ENCODE measurements at regions not wholly inside any gene's neighbourhood (a gene's known extent, or its start where the extent isn't known, plus 50 kb on each side); places are given as distances from the start of the nearest gene placed in this dataset.
A peak's percentile ranks its signal among the peaks of the same experiment; 100 is the strongest.
"Not testable (repeated sequence)": the region's sequence is repeated elsewhere in the genome, so short reads cannot be mapped to it uniquely, and the experiment has no call there.

DNA sequence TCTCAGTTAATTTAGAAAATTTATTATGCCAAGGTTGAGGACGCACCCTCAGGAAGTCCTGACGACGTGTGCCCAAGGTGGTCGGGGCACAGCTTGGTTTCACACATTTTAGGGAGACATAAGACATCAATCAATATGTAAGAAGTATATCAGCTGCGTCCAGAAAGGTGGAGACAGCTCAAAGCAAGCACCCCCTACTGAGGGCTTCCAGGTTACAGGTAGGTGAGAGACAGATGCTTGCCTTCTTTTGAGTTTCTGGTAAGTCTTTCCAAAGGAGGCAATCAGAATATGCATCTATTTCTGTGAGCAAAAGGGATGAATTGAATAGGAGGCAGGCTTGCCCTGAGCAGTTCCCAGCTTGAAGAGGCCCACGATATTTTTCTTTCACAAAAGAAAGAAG lies 614.3 kb downstream of the XPNPEP1 start:
- DNase-seq (ENCODE audit: low read depth, low spot score) = no peak
- TF ChIP-seq, protein P1, sequence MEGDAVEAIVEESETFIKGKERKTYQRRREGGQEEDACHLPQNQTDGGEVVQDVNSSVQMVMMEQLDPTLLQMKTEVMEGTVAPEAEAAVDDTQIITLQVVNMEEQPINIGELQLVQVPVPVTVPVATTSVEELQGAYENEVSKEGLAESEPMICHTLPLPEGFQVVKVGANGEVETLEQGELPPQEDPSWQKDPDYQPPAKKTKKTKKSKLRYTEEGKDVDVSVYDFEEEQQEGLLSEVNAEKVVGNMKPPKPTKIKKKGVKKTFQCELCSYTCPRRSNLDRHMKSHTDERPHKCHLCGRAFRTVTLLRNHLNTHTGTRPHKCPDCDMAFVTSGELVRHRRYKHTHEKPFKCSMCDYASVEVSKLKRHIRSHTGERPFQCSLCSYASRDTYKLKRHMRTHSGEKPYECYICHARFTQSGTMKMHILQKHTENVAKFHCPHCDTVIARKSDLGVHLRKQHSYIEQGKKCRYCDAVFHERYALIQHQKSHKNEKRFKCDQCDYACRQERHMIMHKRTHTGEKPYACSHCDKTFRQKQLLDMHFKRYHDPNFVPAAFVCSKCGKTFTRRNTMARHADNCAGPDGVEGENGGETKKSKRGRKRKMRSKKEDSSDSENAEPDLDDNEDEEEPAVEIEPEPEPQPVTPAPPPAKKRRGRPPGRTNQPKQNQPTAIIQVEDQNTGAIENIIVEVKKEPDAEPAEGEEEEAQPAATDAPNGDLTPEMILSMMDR (IDR thresholded peaks at IDR 0.05; ENCODE audit: low read depth, low read length) = no peak
- ChIA-PET POLR2A (no interaction called here), CTCF (no interaction called here)
- H3K4me3 ChIP-seq (ENCODE audit: low read depth, low read length) = no peak overlapping the region
- no peaks in the 10 kb centered on the region for H3K27me3 ChIP-seq (ENCODE audit: control insufficient read depth, insufficient read depth, low read length)
- no peak overlapping the region for H3K27ac ChIP-seq (ENCODE audit: low read depth, low read length)
- no peaks in the 10 kb centered on the region for H3K9me3 ChIP-seq (ENCODE audit: control insufficient read depth, insufficient read depth, low read length)

DNA sequence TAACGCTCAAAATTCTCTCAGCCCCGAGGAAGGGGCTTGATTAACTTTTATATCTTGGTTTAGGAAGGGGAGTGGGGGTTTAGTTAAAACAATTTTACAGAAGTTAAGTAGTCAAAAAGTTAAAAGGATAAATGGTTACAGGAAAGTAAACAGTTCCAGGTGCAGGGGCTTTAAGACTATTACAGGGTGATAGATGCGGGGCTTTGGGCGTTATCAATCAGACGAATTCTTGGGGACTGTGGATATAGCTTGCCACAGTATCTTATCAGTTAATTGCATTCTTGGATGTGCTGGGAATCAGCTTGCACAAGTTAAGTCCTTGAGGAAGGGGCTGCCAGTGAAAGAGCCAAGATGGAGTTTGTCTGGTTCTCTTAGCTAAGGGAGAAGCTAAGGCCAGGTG lies 616.2 kb downstream of the XPNPEP1 start:
- POLR2A ChIA-PET; H3K9me3 ChIP-seq (ENCODE audit: control insufficient read depth, insufficient read depth, low read length); H3K27me3 ChIP-seq (ENCODE audit: control insufficient read depth, insufficient read depth, low read length); H3K27ac ChIP-seq (ENCODE audit: low read depth, low read length); DNase-seq (ENCODE audit: low read depth, low spot score); H3K4me3 ChIP-seq (ENCODE audit: low read depth, low read length): not testable (repeated sequence)
- CTCF ChIA-PET = interaction anchor here (1.5 kb wide), 1 partner anchor 20 kb away, joined by 3 read pairs; no protein-coding TSS in a partner anchor

DNA sequence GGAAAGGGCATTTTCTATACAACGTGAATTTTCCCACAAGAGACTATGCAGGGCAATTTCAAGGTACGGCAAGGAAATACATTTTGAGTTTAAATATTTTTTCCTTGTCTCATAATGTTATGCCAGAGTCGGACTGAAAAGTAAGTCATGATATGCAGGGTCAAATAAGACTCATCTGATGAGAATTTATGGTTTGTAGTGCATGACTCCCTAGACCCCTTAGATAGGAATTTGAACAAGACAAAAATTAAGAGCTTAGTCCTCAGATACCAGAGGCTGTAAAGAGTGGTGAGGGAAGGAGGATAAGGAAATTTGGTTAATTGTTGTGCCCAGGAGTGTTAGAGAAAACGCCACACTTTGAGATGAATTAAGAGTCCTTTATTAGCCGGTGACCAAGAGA lies 616.6 kb downstream of the XPNPEP1 start:
- ChIA-PET CTCF (no interaction called here), POLR2A (no interaction called here)
- Histone ChIP-seq H3K27me3 (ENCODE audit: control insufficient read depth, insufficient read depth, low read length) (no peaks in the 10 kb centered on the region), H3K4me3 (ENCODE audit: low read depth, low read length) (no peak overlapping the region), H3K9me3 (ENCODE audit: control insufficient read depth, insufficient read depth, low read length) (no peaks in the 10 kb centered on the region), H3K27ac (ENCODE audit: low read depth, low read length) (no peak overlapping the region)
- no peak for DNase-seq (ENCODE audit: low read depth, low spot score)
- TF ChIP-seq, protein P1 (IDR thresholded peaks at IDR 0.05; ENCODE audit: low read depth, low read length) = no peak

DNA sequence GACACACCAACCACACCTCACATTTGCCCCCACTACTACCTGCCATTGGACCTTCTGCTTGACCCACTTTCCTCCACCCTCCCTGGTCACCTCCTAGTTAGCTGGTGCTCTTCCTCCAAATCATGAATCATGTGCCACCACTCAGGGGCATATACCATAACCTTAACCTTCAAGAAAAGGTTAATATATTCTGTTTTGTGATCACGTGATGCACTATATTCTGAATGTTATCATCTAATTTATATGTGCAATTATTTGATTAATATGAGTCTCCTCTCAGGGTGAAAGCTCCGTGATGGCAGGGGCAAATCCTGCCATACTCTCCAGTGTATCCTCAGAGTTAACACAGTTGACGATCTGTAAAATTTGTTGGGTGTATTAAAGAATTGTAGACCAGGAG lies 635.5 kb downstream of the XPNPEP1 start:
- Histone ChIP-seq H3K4me3 (ENCODE audit: low read depth, low read length) (no peak overlapping the region), H3K9me3 (ENCODE audit: control insufficient read depth, insufficient read depth, low read length) (peaks cover 4% of the 10 kb centered on the region), H3K27ac (ENCODE audit: low read depth, low read length) (no peak overlapping the region), H3K27me3 (ENCODE audit: control insufficient read depth, insufficient read depth, low read length) (no peaks in the 10 kb centered on the region)
- POLR2A ChIA-PET = no interaction called here
- TF ChIP-seq, protein P1 (IDR thresholded peaks at IDR 0.05; ENCODE audit: low read depth, low read length) = no peak
- CTCF ChIA-PET = no interaction called here
- DNase-seq (ENCODE audit: low read depth, low spot score) = no peak

DNA sequence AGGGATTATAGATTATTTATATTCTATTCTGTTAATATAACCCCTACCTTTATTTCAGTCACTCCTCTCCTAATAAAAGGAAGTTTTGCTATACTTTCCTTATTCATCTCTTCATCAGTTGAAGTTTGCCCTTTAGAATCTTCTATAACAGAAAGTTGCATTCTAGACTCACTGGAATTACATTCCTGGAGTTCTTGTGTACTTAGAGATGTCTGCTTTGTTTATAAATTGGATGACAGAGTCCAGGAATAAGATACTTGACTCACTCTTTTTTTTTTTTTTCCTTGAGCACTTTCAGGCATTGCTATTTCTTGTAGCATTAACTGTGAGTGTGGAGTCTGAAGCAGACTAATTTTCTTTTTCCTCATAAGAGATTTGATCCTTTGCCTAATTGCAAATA lies 640.8 kb downstream of the XPNPEP1 start:
- ChIA-PET POLR2A (no interaction called here), CTCF (no interaction called here)
- no peak overlapping the region for H3K27ac ChIP-seq (ENCODE audit: low read depth, low read length)
- TF ChIP-seq, protein P1 (IDR thresholded peaks at IDR 0.05; ENCODE audit: low read depth, low read length) = no peak
- peak; percentile 60 for DNase-seq (ENCODE audit: low read depth, low spot score)
- H3K9me3 ChIP-seq (ENCODE audit: control insufficient read depth, insufficient read depth, low read length) = no peaks in the 10 kb centered on the region
- no peak overlapping the region for H3K4me3 ChIP-seq (ENCODE audit: low read depth, low read length)
- no peaks in the 10 kb centered on the region for H3K27me3 ChIP-seq (ENCODE audit: control insufficient read depth, insufficient read depth, low read length)

DNA sequence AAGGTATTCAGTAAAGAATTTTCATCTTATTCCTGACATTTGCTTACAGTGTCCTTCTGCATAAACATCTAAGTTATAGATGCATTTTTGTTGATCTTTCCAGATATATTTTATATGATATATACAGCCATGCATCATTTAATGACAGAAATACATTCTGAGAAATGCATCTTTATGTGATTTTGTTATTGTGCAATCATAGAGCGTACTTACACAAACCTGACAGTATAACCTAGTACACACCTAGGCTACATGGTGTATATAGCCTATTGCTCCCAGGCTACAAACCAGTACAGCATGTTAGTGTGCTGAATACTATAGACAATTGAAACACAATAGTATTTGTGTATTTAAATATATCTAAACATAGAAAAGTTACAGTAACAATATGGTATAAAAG lies 642.0 kb downstream of the XPNPEP1 start:
- POLR2A ChIA-PET = no interaction called here
- DNase-seq (ENCODE audit: low read depth, low spot score) = no peak
- TF ChIP-seq, protein P1 (IDR thresholded peaks at IDR 0.05; ENCODE audit: low read depth, low read length) = no peak

More for the DNA sequence above, 642.0 kb downstream of the XPNPEP1 start:
- Histone ChIP-seq H3K4me3 (ENCODE audit: low read depth, low read length) (no peak overlapping the region), H3K27me3 (ENCODE audit: control insufficient read depth, insufficient read depth, low read length) (no peaks in the 10 kb centered on the region), H3K27ac (ENCODE audit: low read depth, low read length) (no peak overlapping the region), H3K9me3 (ENCODE audit: control insufficient read depth, insufficient read depth, low read length) (no peaks in the 10 kb centered on the region)
- CTCF ChIA-PET = no interaction called here
